ENCODE measurements at regions not wholly inside any gene's neighbourhood (a gene's known extent, or its start where the extent isn't known, plus 50 kb on each side); places are given as distances from the start of the nearest gene placed in this dataset.

DNA sequence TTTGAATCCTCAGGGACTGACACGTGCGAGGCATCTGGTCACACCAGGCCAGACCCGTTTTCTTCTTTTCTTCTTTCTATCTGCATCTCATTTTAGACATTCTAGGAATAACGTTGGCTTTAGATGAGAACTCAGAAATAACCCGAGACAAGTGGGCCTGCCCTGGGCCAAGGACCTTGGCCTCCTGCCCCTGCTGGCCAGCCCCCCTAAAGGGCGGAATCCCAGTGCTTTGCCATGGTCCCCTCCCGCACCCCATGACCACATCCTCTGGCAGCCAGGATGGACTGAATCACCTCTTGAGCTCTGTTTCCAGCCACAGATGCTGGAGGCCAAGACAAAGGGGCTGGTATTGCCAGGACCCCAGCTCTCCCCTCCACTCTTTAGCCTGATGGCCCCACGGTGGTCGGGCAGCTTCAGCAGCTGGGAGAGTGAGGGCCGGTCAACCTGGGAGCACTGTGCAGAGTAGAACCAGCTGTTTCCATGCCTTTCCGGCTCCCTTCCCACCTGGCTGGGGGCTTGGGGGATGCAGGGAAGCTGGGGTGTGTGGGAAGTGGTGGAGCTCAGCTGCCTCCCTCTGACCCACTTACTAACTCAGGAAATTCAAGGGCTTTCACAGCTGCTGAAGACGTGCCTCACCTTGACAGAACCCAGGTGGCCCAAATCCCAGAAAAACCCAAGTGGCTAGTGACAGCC is 190.9 kb downstream of the FAM43A start:
- ATAC-seq (ENCODE audit: low read depth) (no peak), DNase-seq (no peak)
- TF ChIP-seq EZH2 (IDR thresholded peaks at IDR 0.05; ENCODE audit: borderline replicate concordance, insufficient read depth, low read depth, low read length, poor library complexity, severe bottlenecking), result no peak
- TF ChIP-seq, protein P1, sequence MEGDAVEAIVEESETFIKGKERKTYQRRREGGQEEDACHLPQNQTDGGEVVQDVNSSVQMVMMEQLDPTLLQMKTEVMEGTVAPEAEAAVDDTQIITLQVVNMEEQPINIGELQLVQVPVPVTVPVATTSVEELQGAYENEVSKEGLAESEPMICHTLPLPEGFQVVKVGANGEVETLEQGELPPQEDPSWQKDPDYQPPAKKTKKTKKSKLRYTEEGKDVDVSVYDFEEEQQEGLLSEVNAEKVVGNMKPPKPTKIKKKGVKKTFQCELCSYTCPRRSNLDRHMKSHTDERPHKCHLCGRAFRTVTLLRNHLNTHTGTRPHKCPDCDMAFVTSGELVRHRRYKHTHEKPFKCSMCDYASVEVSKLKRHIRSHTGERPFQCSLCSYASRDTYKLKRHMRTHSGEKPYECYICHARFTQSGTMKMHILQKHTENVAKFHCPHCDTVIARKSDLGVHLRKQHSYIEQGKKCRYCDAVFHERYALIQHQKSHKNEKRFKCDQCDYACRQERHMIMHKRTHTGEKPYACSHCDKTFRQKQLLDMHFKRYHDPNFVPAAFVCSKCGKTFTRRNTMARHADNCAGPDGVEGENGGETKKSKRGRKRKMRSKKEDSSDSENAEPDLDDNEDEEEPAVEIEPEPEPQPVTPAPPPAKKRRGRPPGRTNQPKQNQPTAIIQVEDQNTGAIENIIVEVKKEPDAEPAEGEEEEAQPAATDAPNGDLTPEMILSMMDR (IDR thresholded peaks at IDR 0.05), result no peak
- Histone ChIP-seq H3K4me2 (replicated peaks; ENCODE audit: low read depth, low read length, poor library complexity, severe bottlenecking) (no peak overlapping the region), H3K79me2 (ENCODE audit: control insufficient read depth, insufficient read depth, low read length) (no peaks in the 10 kb centered on the region), H4K20me1 (ENCODE audit: control insufficient read depth, insufficient read depth, low read length, poor library complexity, severe bottlenecking) (no peaks in the 10 kb centered on the region), H3K27me3 (replicated peaks in 1 of 4; ENCODE audit: control extremely low read depth in 1 of 4, control insufficient read depth in 3 of 4, insufficient read depth in 4 of 4, low read length in 3 of 4) (no peaks in the 10 kb centered on the region), H2AFZ (ENCODE audit: insufficient read depth, low read depth, low read length, poor library complexity, severe bottlenecking) (no peak overlapping the region), H3K9ac (ENCODE audit: low read length) (no peak overlapping the region), H3K36me3 (replicated peaks in 1 of 2; ENCODE audit: control extremely low read depth in 1 of 2, control insufficient read depth in 1 of 2, extremely low read depth in 1 of 2, insufficient read depth in 2 of 2, low read length in 1 of 2) (no peaks in the 10 kb centered on the region), H3K27ac (ENCODE audit: low read length in 2 of 2) (no peak overlapping the region), H3K4me3 (ENCODE audit: control extremely low read depth in 1 of 5, extremely low read depth in 1 of 5, insufficient read depth in 1 of 5, low read depth in 2 of 5, low read length in 4 of 5) (no peak overlapping the region), H3K9me3 (ENCODE audit: control extremely low read depth in 1 of 3, control insufficient read depth in 2 of 3, insufficient read depth in 1 of 3, low read length in 2 of 3) (peaks cover 0 to 4% (median 0%) of the 10 kb centered on the region in 3 donors), H3K4me1 (ENCODE audit: control insufficient read depth in 2 of 2, insufficient read depth in 2 of 2, low read length in 2 of 2) (peaks cover 25 to 29% of the 10 kb centered on the region in 2 donors)
- no peak overlapping the region for H3K4me3 Mint-ChIP-seq
- ChIA-PET CTCF (interaction anchor here (0.5 to 1.1 kb wide), 2 partner anchors 12 to 78 kb away, joined by 3 read pairs; no protein-coding TSS in a partner anchor), POLR2A (no interaction called here)
- H3K27ac Mint-ChIP-seq, result no peak overlapping the region
- intact Hi-C loops (cut with micrococcal nuclease), result loop anchor here (10.0 kb wide), 1 partner anchor 192 kb away; the partner anchor contains the start of gene FAM43A
- H3K27me3 Mint-ChIP-seq, result peaks cover 16% of the 10 kb centered on the region
- peaks cover 41% of the 10 kb centered on the region for H3K4me1 Mint-ChIP-seq
- 88% methylated on average over 11 of the region's 12 CpGs for WGBS (ENCODE audit: insufficient coverage)
- H3K9me3 Mint-ChIP-seq (ENCODE audit: insufficient read depth), result no peaks in the 10 kb centered on the region

All from B cell (primary cell).